SK-N-SH (cell line): ENCODE measurements at regions not wholly inside any gene's neighbourhood (a gene's known extent, or its start where the extent isn't known, plus 50 kb on each side); places are given as distances from the start of the nearest gene placed in this dataset.

Experiments
- CTCF ChIA-PET: fragments of 300-600, 350-600 bp; formaldehyde crosslinking; extraction: SDS; loops from one replicate; lab custom pipeline; 2021; lab: Yijun Ruan, JAX
- POLR2A ChIA-PET: fragments of 350-600 bp; sonication (Branson Sonifier 250); formaldehyde crosslinking; extraction: SDS; loops from one replicate; lab custom pipeline; 2020; ENCODE audit warnings: antibody characterized with exemption, inconsistent platforms; lab: Yijun Ruan, JAX
- DNase-seq: peaks from one replicate; pipeline ENCODE4 v3.0.0; 2012
- H2AFZ ChIP-seq: fragments of 200-600 bp; sonication (generic); 2 replicates; pipeline ENCODE4 v1.8.1; 2016; ENCODE audit warnings: antibody characterized with exemption, mild to moderate bottlenecking, low read depth
- H3F3A ChIP-seq: fragments of 200-600 bp; sonication (generic); replicated peaks from 2 replicates; pipeline ENCODE3; 2016; ENCODE audit warnings: antibody characterized with exemption, mild to moderate bottlenecking; ENCODE audit not compliant: insufficient read depth
- H3K27ac ChIP-seq, 2 experiments: fragments of 200-500 bp in 1 of 2; fragments of 200-600 bp in 1 of 2; sonication (Bioruptor generic) in 1 of 2; sonication (generic), shearing (Covaris generic) in 1 of 2; 2 replicates each; pipeline versions ENCODE4 v1.5.1 to v1.6.1; 2014 to 2016; ENCODE audit warnings: low read depth in 2 of 2, inconsistent platforms in 1 of 2, low read length in 1 of 2, mild to moderate bottlenecking in 1 of 2, mixed read lengths in 1 of 2
- H3K27me3 ChIP-seq: fragments of 200-600 bp; sonication (generic), shearing (Covaris generic); 2 replicates; pipeline ENCODE4 v1.6.1; 2016; ENCODE audit warnings: mixed run types; ENCODE audit not compliant: insufficient read depth
- H3K36me3 ChIP-seq, 2 experiments: fragments of 200-500 bp in 1 of 2; fragments of 200-600 bp in 1 of 2; sonication (Bioruptor generic) in 1 of 2; sonication (generic) in 1 of 2; replicated peaks in 1 of 2; 2 replicates each; pipeline versions ENCODE3 to v1.5.1; 2014 to 2016; ENCODE audit warnings: low read length in 1 of 2, mild to moderate bottlenecking in 1 of 2; ENCODE audit not compliant: insufficient read depth in 2 of 2, control insufficient read depth in 1 of 2
- H3K4me1 ChIP-seq, 2 experiments: fragments of 200-500 bp in 1 of 2; fragments of 200-600 bp in 1 of 2; sonication (Bioruptor generic) in 1 of 2; sonication (generic), shearing (Covaris generic) in 1 of 2; 2 replicates each; pipeline versions ENCODE4 v1.5.1 to v1.6.1; 2014 to 2016; ENCODE audit warnings: low read depth in 1 of 2, low read length in 1 of 2, mixed run types in 1 of 2; ENCODE audit not compliant: insufficient read depth in 2 of 2, control insufficient read depth in 1 of 2
- H3K4me2 ChIP-seq: fragments of 200-600 bp; sonication (generic), shearing (Covaris generic); 2 replicates; pipeline ENCODE4 v1.6.1; 2017; ENCODE audit warnings: mixed run types
- H3K4me3 ChIP-seq, 2 experiments: fragments of 200-500 bp in 1 of 2; fragments of 200-600 bp in 1 of 2; sonication (Bioruptor generic) in 1 of 2; sonication (generic), shearing (Covaris generic) in 1 of 2; 2 replicates each; pipeline versions ENCODE4 v1.5.1 to v1.8.1; 2014 to 2016; ENCODE audit warnings: low read depth in 2 of 2, inconsistent platforms in 1 of 2, low read length in 1 of 2, mild to moderate bottlenecking in 1 of 2, mixed read lengths in 1 of 2, moderate library complexity in 1 of 2
- H3K79me2 ChIP-seq: fragments of 200-600 bp; sonication (generic); 2 replicates; pipeline ENCODE4 v1.8.1; 2017; ENCODE audit warnings: mild to moderate bottlenecking; ENCODE audit not compliant: insufficient read depth
- H3K9ac ChIP-seq: fragments of 200-600 bp; sonication (generic); 2 replicates; pipeline ENCODE4 v1.6.1; 2017; ENCODE audit warnings: mixed run types
- H3K9me2 ChIP-seq: fragments of 200-600 bp; sonication (generic); 2 replicates; pipeline ENCODE4 v1.6.1; 2017; ENCODE audit warnings: mixed run types
- H3K9me3 ChIP-seq: fragments of 200-600 bp; sonication (generic); 2 replicates; pipeline ENCODE4 v1.6.1; 2017; ENCODE audit warnings: mixed run types, mild to moderate bottlenecking, moderate library complexity
- H4K20me1 ChIP-seq: fragments of 200-600 bp; sonication (generic); 2 replicates; pipeline ENCODE4 v1.6.1; 2017; ENCODE audit warnings: mild to moderate bottlenecking, mixed run types; ENCODE audit not compliant: insufficient read depth
- CTCF ChIP-seq: fragments of 200-600 bp; sonication (generic); IDR thresholded peaks from 2 replicates; pipeline ENCODE4 v1.6.1; 2017; ENCODE audit warnings: antibody characterized with exemption, mild to moderate bottlenecking, moderate library complexity
- FOXJ3 ChIP-seq: sonication (generic); formaldehyde crosslinking; IDR thresholded peaks from 2 replicates; pipeline ENCODE4 v1.5.1; 2020; ENCODE audit warnings: mild to moderate bottlenecking, missing genetic modification reagents
- FOXM1 ChIP-seq: IDR thresholded peaks from 2 replicates; pipeline ENCODE4 v1.4.0; 2012; ENCODE audit warnings: low read depth, mild to moderate bottlenecking
- GATA2 ChIP-seq: sonication (generic); formaldehyde crosslinking; IDR thresholded peaks from 2 replicates; pipeline ENCODE4 v1.5.0; 2020; ENCODE audit warnings: mild to moderate bottlenecking, missing genetic modification reagents
- MEF2A ChIP-seq: IDR thresholded peaks from 2 replicates; pipeline ENCODE4 v1.4.0; 2012; ENCODE audit warnings: low read depth, borderline replicate concordance
- MXI1 ChIP-seq: IDR thresholded peaks from 2 replicates; pipeline ENCODE4 v1.6.1; 2012; ENCODE audit warnings: mild to moderate bottlenecking, low read depth, low read length, improper control_type of control experiment
- NFIC ChIP-seq: IDR thresholded peaks from 2 replicates; pipeline ENCODE4 v1.4.0; 2012; ENCODE audit warnings: borderline replicate concordance
- NRF1 ChIP-seq: IDR thresholded peaks from 2 replicates; pipeline ENCODE4 v1.6.1; 2012; ENCODE audit warnings: low read depth, mild to moderate bottlenecking, low read length
- POLR2AphosphoS5 ChIP-seq: IDR thresholded peaks from 2 replicates; pipeline ENCODE4 v1.6.1; 2012; ENCODE audit warnings: low read depth, low read length
- SIN3A ChIP-seq: IDR thresholded peaks from 2 replicates; pipeline ENCODE4 v1.6.1; 2012; ENCODE audit warnings: low read depth, mild to moderate bottlenecking, low read length, moderate library complexity, borderline replicate concordance
- SMC3 ChIP-seq: IDR thresholded peaks from 2 replicates; pipeline ENCODE4 v1.6.1; 2012; ENCODE audit warnings: low read depth, low read length, improper control_type of control experiment
- TAF1 ChIP-seq: IDR thresholded peaks from 2 replicates; pipeline ENCODE4 v1.6.1; 2012; ENCODE audit warnings: low read depth, mild to moderate bottlenecking, low read length, moderate library complexity, borderline replicate concordance
- TCF12 ChIP-seq: IDR thresholded peaks from 2 replicates; pipeline ENCODE4 v1.4.0; 2012
- TEAD4 ChIP-seq: IDR thresholded peaks from 2 replicates; pipeline ENCODE4 v1.4.0; 2012; ENCODE audit warnings: mild to moderate bottlenecking, borderline replicate concordance; ENCODE audit not compliant: insufficient read depth
- USF1 ChIP-seq: IDR thresholded peaks from 2 replicates; pipeline ENCODE4 v1.4.0; 2012; ENCODE audit warnings: low read depth, borderline replicate concordance
- YY1 ChIP-seq: IDR thresholded peaks from 2 replicates; pipeline ENCODE4 v1.4.0; 2012; ENCODE audit warnings: low read depth, mild to moderate bottlenecking
- WGBS: methylation state at CpG from one replicate; pipeline ENCODE4 v1.1.6; 2017; ENCODE audit warnings: low lambda C conversion rate; 5-methylcytosine and 5-hydroxymethylcytosine counted together

DNA sequence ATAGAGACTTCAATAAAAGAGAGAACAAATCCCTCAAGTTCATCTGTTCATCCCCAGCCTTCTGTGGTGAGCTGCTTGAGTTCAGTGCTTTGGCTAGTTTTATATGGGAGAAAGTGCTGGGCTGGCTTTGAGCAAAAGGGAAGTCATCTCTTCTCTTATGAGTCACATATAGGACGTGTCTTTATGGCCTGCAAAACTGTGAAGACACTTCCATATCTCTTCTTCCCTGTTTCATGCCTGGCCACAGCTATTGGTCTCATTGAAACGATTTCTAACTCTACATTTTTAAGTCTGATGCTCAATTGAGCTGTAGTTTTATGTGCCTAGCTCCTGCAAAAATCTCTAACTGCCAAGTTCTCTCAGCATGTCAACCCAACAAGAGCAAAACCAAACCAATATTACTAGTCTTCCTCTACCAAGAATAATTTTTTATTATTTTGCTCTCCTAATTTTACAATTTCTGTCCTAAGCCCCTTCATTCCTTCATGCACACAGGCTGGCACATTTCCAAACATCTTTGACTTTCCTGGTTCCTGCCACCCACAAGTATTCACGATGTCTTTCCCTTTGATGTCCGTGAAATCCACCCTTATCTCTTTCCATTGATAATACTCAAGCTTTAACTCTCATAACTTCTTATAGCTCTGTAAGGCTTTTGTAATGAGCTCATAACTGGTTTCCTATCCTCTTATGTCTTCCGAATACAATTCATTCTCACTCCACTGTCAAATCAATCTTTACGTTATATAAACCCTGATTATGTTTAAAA is 165.3 kb downstream of the BTC start:
- no peaks in the 10 kb centered on the region for H4K20me1 ChIP-seq
- no peak overlapping the region for H3K27ac ChIP-seq
- H3F3A ChIP-seq = peaks cover 8% of the 10 kb centered on the region
- no peak overlapping the region for H3K4me2 ChIP-seq
- no peaks in the 10 kb centered on the region for H3K36me3 ChIP-seq
- H3K4me3 ChIP-seq = no peak overlapping the region
- no peak for TF ChIP-seq POLR2AphosphoS5
- 27% methylated on average over 6 of the region's 6 CpGs for WGBS
- POLR2A ChIA-PET = no interaction called here
- no peaks in the 10 kb centered on the region for H3K9me3 ChIP-seq
- peaks cover 10% of the 10 kb centered on the region for H3K27me3 ChIP-seq
- no peaks in the 10 kb centered on the region for H3K9me2 ChIP-seq
- no peak for DNase-seq
- no peaks in the 10 kb centered on the region for H3K79me2 ChIP-seq
- H2AFZ ChIP-seq = no peak overlapping the region
- H3K9ac ChIP-seq = no peak overlapping the region
- CTCF ChIA-PET = no interaction called here
- peaks cover 0 to 10% of the 10 kb centered on the region in 2 experiments; a peak in 1 of 4 replicates for H3K4me1 ChIP-seq

GRCh38 chr4:74630551-74630950 is 163.8 kb downstream of the BTC start:
- Histone ChIP-seq H3F3A (peaks cover 1% of the 10 kb centered on the region), H3K36me3 (no peaks in the 10 kb centered on the region), H3K4me1 (no peaks in the 10 kb centered on the region), H3K9me2 (no peaks in the 10 kb centered on the region), H3K79me2 (no peaks in the 10 kb centered on the region), H3K9ac (no peak overlapping the region), H3K27ac (no peak overlapping the region), H3K9me3 (no peaks in the 10 kb centered on the region), H3K27me3 (peaks cover 15% of the 10 kb centered on the region), H2AFZ (no peak overlapping the region), H3K4me2 (no peak overlapping the region), H4K20me1 (no peaks in the 10 kb centered on the region), H3K4me3 (no peak overlapping the region)
- WGBS = 56% methylated on average over 3 of the region's 3 CpGs
- TF ChIP-seq TCF12 (no peak), FOXM1 (no peak), SIN3A (no peak), YY1 (no peak), SMC3 (no peak), TEAD4 (no peak), FOXJ3 (CRISPR knock-in tag) (no peak), USF1 (no peak), MXI1 (no peak), NFIC (no peak)
- CTCF ChIA-PET = no interaction called here
- POLR2A ChIA-PET = no interaction called here
- no peak for DNase-seq

- ChIA-PET CTCF (no interaction called here), POLR2A (no interaction called here)
- no peak overlapping the region for H3K4me3 ChIP-seq
- no peaks in the 10 kb centered on the region for H3K9me2 ChIP-seq
- no peaks in the 10 kb centered on the region for H3K4me1 ChIP-seq
- H2AFZ ChIP-seq = no peak overlapping the region
- no peaks in the 10 kb centered on the region for H4K20me1 ChIP-seq
- DNase-seq = no peak
- WGBS = 29% methylated on average over 2 of the region's 2 CpGs
- no peaks in the 10 kb centered on the region for H3K9me3 ChIP-seq
- no peak overlapping the region for H3K4me2 ChIP-seq
- peaks cover 15% of the 10 kb centered on the region for H3K27me3 ChIP-seq
- H3F3A ChIP-seq = no peaks in the 10 kb centered on the region
- no peak overlapping the region for H3K9ac ChIP-seq
- H3K79me2 ChIP-seq = no peaks in the 10 kb centered on the region
- no peak overlapping the region for H3K27ac ChIP-seq
- no peaks in the 10 kb centered on the region for H3K36me3 ChIP-seq
- TF ChIP-seq TAF1 (no peak), NRF1 (no peak), GATA2 (CRISPR knock-in tag) (no peak), MEF2A (no peak), USF1 (no peak), CTCF (no peak)
Observed at GRCh38 chr4:74631338-74631737, 163.0 kb downstream of the BTC start.
